Colonic mucosa (tissue), 4 donors: ENCODE measurements at regions not wholly inside any gene's neighbourhood (a gene's known extent, or its start where the extent isn't known, plus 50 kb on each side); places are given as distances from the start of the nearest gene placed in this dataset.

ENCODE experiments used
- DNase-seq: peaks from one replicate; pipeline ENCODE4 v3.0.0-alpha.2; 2020
- H3K27ac ChIP-seq: fragments of 200-600 bp; one replicate; pipeline ENCODE4 v1.8.0; 2021
- H3K27me3 ChIP-seq: fragments of 200-600 bp; one replicate; pipeline ENCODE4 v1.8.0; 2021
- H3K36me3 ChIP-seq: fragments of 200-600 bp; one replicate; pipeline ENCODE4 v1.8.0; 2021
- H3K4me1 ChIP-seq: fragments of 200-600 bp; one replicate; pipeline ENCODE4 v1.8.0; 2021; ENCODE audit warnings: mild to moderate bottlenecking
- H3K4me3 ChIP-seq: fragments of 200-600 bp; one replicate; pipeline ENCODE4 v1.8.0; 2021
- H3K9ac ChIP-seq, 2 donors: one replicate each; pipeline ENCODE4 v1.7.0; 2013; ENCODE audit warnings: control low read depth in 2 of 2, low read depth in 2 of 2, low read length in 2 of 2
- H3K9me3 ChIP-seq: fragments of 200-600 bp; one replicate; pipeline ENCODE4 v1.8.0; 2021
- CTCF ChIP-seq: fragments of 200-600 bp; IDR thresholded peaks from one replicate; pipeline ENCODE4 v1.8.0; 2022; ENCODE audit warnings: antibody characterized with exemption, mild to moderate bottlenecking
- intact Hi-C: fragments of 100-400 bp; cut with DNase I; formaldehyde crosslinking; loops from one replicate; pipeline ENCODE4 v1.14.1; 2022
- donor health status: healthy.
- donor health status: DM: no; HTN: no; CAD: no.
- donor health status: DM: no; HTN: no; CAD: no.

GRCh38 chr18:47619771-47620448, 310.5 kb downstream of the SMAD2 start:
- Histone ChIP-seq H3K27me3 (no peaks in the 10 kb centered on the region), H3K9me3 (no peaks in the 10 kb centered on the region), H3K9ac (no peak overlapping the region), H3K4me1 (no peaks in the 10 kb centered on the region), H3K36me3 (no peaks in the 10 kb centered on the region), H3K4me3 (no peak overlapping the region), H3K27ac (no peak overlapping the region)
- intact Hi-C loops = no loop called here
- no peak for DNase-seq
- no peak for TF ChIP-seq CTCF

- H3K27me3 ChIP-seq = no peaks in the 10 kb centered on the region
- no peaks in the 10 kb centered on the region for H3K9me3 ChIP-seq
- no peaks in the 10 kb centered on the region for H3K36me3 ChIP-seq
- DNase-seq = no peak
- no peak for TF ChIP-seq CTCF
- no peak overlapping the region for H3K4me3 ChIP-seq
- no peaks in the 10 kb centered on the region for H3K4me1 ChIP-seq
- no peak overlapping the region for H3K9ac ChIP-seq
- intact Hi-C loops = no loop called here
- H3K27ac ChIP-seq = no peak overlapping the region
Observed at GRCh38 chr18:47618758-47619157, 311.7 kb downstream of the SMAD2 start.

- Histone ChIP-seq H3K36me3 (no peaks in the 10 kb centered on the region), H3K4me1 (no peaks in the 10 kb centered on the region), H3K9ac (no peak overlapping the region), H3K27me3 (no peaks in the 10 kb centered on the region), H3K27ac (no peak overlapping the region), H3K9me3 (no peaks in the 10 kb centered on the region), H3K4me3 (no peak overlapping the region)
- DNase-seq = no peak
- intact Hi-C loops = no loop called here
- TF ChIP-seq CTCF = no peak
Observed at GRCh38 chr18:47615043-47615442, 315.4 kb downstream of the SMAD2 start.

GRCh38 chr18:47613929-47614328, 316.5 kb downstream of the SMAD2 start:
- Histone ChIP-seq H3K27ac (no peak overlapping the region), H3K9ac (no peak overlapping the region), H3K36me3 (no peaks in the 10 kb centered on the region), H3K9me3 (no peaks in the 10 kb centered on the region), H3K4me1 (no peaks in the 10 kb centered on the region), H3K27me3 (no peaks in the 10 kb centered on the region), H3K4me3 (no peak overlapping the region)
- intact Hi-C loops = no loop called here
- DNase-seq = no peak
- no peak for TF ChIP-seq CTCF

- Histone ChIP-seq H3K36me3 (no peaks in the 10 kb centered on the region), H3K27me3 (no peaks in the 10 kb centered on the region), H3K9me3 (no peaks in the 10 kb centered on the region), H3K4me1 (no peaks in the 10 kb centered on the region), H3K4me3 (no peak overlapping the region), H3K27ac (no peak overlapping the region), H3K9ac (no peak overlapping the region)
- intact Hi-C loops = no loop called here
- no peak for DNase-seq
- TF ChIP-seq CTCF = no peak
Observed at GRCh38 chr18:47611649-47612048, 318.8 kb downstream of the SMAD2 start.
